ENCODE measurements at regions not wholly inside any gene's neighbourhood (a gene's known extent, or its start where the extent isn't known, plus 50 kb on each side); places are given as distances from the start of the nearest gene placed in this dataset.

GRCh38 chr10:78203915-78204818 lies 170.5 kb downstream of the RPS24 start:
- TF ChIP-seq EZH2 (IDR thresholded peaks at IDR 0.05; ENCODE audit: borderline replicate concordance, low read depth, low read length, poor library complexity, severe bottlenecking), result no peak
- TF ChIP-seq CTCF (conservative IDR thresholded peaks at IDR 0.05; ENCODE audit: low read depth, low read length), result no peak
